ENCODE measurements at regions not wholly inside any gene's neighbourhood (a gene's known extent, or its start where the extent isn't known, plus 50 kb on each side); places are given as distances from the start of the nearest gene placed in this dataset.

GRCh38 chr2:160647967-160648685, 154.5 kb upstream of the RBMS1 start:
- Histone ChIP-seq H3K4me1 (ENCODE audit: insufficient read depth, low read length, poor library complexity, severe bottlenecking) (peaks cover 36% of the 10 kb centered on the region), H3K36me3 (ENCODE audit: insufficient read depth, low read length) (no peaks in the 10 kb centered on the region), H4K20me1 (ENCODE audit: insufficient read depth, low read length, poor library complexity, severe bottlenecking) (no peaks in the 10 kb centered on the region), H2AFZ (ENCODE audit: low read length) (no peak overlapping the region), H3K9me3 (ENCODE audit: insufficient read depth, low read depth, low read length) (no peaks in the 10 kb centered on the region), H3K4me2 (ENCODE audit: low read depth, low read length, poor library complexity, severe bottlenecking) (no peak overlapping the region), H3K4me3 (ENCODE audit: low read length, poor library complexity, severe bottlenecking) (no peak overlapping the region), H3K27me3 (ENCODE audit: insufficient read depth, low read length, poor library complexity, severe bottlenecking) (no peaks in the 10 kb centered on the region), H3F3A (ENCODE audit: low read depth) (no peaks in the 10 kb centered on the region; the same call in 1 of the 2 replicates), H3K9ac (ENCODE audit: low read depth, low read length, poor library complexity, severe bottlenecking) (no peak overlapping the region), H3K9me2 (replicated peaks; ENCODE audit: low read depth, low read length) (no peaks in the 10 kb centered on the region), H3K79me2 (ENCODE audit: insufficient read depth, low read length) (no peaks in the 10 kb centered on the region)
- no peak for TF ChIP-seq CTCF (conservative IDR thresholded peaks at IDR 0.05; ENCODE audit: low read length)
- no peak for TF ChIP-seq EZH2phosphoT487 (IDR thresholded peaks at IDR 0.05; ENCODE audit: borderline replicate concordance)

GRCh38 chr2:160649698-160650097, 156.1 kb upstream of the RBMS1 start:
- Histone ChIP-seq H3K4me2 (ENCODE audit: low read depth, low read length, poor library complexity, severe bottlenecking) (no peak overlapping the region), H3K4me3 (ENCODE audit: low read length, poor library complexity, severe bottlenecking) (no peak overlapping the region), H3K36me3 (ENCODE audit: insufficient read depth, low read length) (no peaks in the 10 kb centered on the region), H3F3A (ENCODE audit: low read depth) (no peaks in the 10 kb centered on the region; the same call in 1 of the 2 replicates), H3K9me2 (replicated peaks; ENCODE audit: low read depth, low read length) (no peaks in the 10 kb centered on the region), H3K27me3 (ENCODE audit: insufficient read depth, low read length, poor library complexity, severe bottlenecking) (no peaks in the 10 kb centered on the region), H3K9me3 (ENCODE audit: insufficient read depth, low read depth, low read length) (no peaks in the 10 kb centered on the region), H3K9ac (ENCODE audit: low read depth, low read length, poor library complexity, severe bottlenecking) (no peak overlapping the region), H3K4me1 (ENCODE audit: insufficient read depth, low read length, poor library complexity, severe bottlenecking) (peaks cover 42% of the 10 kb centered on the region), H3K79me2 (ENCODE audit: insufficient read depth, low read length) (no peaks in the 10 kb centered on the region), H2AFZ (ENCODE audit: low read length) (no peak overlapping the region), H4K20me1 (ENCODE audit: insufficient read depth, low read length, poor library complexity, severe bottlenecking) (no peaks in the 10 kb centered on the region)
- TF ChIP-seq EZH2phosphoT487 (IDR thresholded peaks at IDR 0.05; ENCODE audit: borderline replicate concordance) (no peak), CTCF (conservative IDR thresholded peaks at IDR 0.05; ENCODE audit: low read length) (no peak)

- no peak overlapping the region for H3K4me2 ChIP-seq (ENCODE audit: low read depth, low read length, poor library complexity, severe bottlenecking)
- H3K4me3 ChIP-seq (ENCODE audit: low read length, poor library complexity, severe bottlenecking), result no peak overlapping the region
- TF ChIP-seq CTCF (conservative IDR thresholded peaks at IDR 0.05; ENCODE audit: low read length) (no peak), EZH2phosphoT487 (IDR thresholded peaks at IDR 0.05; ENCODE audit: borderline replicate concordance) (no peak)
- no peaks in the 10 kb centered on the region; the same call in 1 of the 2 replicates for H3F3A ChIP-seq (ENCODE audit: low read depth)
- no peaks in the 10 kb centered on the region for H3K79me2 ChIP-seq (ENCODE audit: insufficient read depth, low read length)
- H2AFZ ChIP-seq (ENCODE audit: low read length), result no peak overlapping the region; the same call in 1 of the 2 replicates
- H4K20me1 ChIP-seq (ENCODE audit: insufficient read depth, low read length, poor library complexity, severe bottlenecking), result no peaks in the 10 kb centered on the region
- H3K36me3 ChIP-seq (ENCODE audit: insufficient read depth, low read length), result no peaks in the 10 kb centered on the region
- H3K9me2 ChIP-seq (replicated peaks; ENCODE audit: low read depth, low read length), result no peaks in the 10 kb centered on the region
- no peak overlapping the region for H3K9ac ChIP-seq (ENCODE audit: low read depth, low read length, poor library complexity, severe bottlenecking)
- no peaks in the 10 kb centered on the region for H3K27me3 ChIP-seq (ENCODE audit: insufficient read depth, low read length, poor library complexity, severe bottlenecking)
- H3K9me3 ChIP-seq (ENCODE audit: insufficient read depth, low read depth, low read length), result no peaks in the 10 kb centered on the region
- H3K4me1 ChIP-seq (ENCODE audit: insufficient read depth, low read length, poor library complexity, severe bottlenecking), result peaks cover 42% of the 10 kb centered on the region
These were observed 156.8 kb upstream of the RBMS1 start for GRCh38 chr2:160650196-160651118.

Measured in Loucy (cell line).